ENCODE measurements at regions not wholly inside any gene's neighbourhood (a gene's known extent, or its start where the extent isn't known, plus 50 kb on each side); places are given as distances from the start of the nearest gene placed in this dataset.
A peak's percentile ranks its signal among the peaks of the same experiment; 100 is the strongest.

- DNase-seq (ENCODE audit: low spot score), result no peak
These were observed 65.6 kb upstream of the KDM7A start for GRCh38 chr7:140242057-140243031.

- no peak for DNase-seq (ENCODE audit: low spot score)
These were observed 62.8 kb upstream of the KDM7A start for GRCh38 chr7:140239653-140239935.

- DNase-seq (ENCODE audit: low spot score), result no peak
These were observed 62.2 kb upstream of the KDM7A start for GRCh38 chr7:140238778-140239652.

GRCh38 chr7:140237390-140237789 is 60.6 kb upstream of the KDM7A start:
- no peak for DNase-seq (ENCODE audit: low spot score)

- no peak for DNase-seq (ENCODE audit: low spot score)
These were observed 59.8 kb upstream of the KDM7A start for GRCh38 chr7:140236626-140237025.

- DNase-seq (ENCODE audit: low spot score), result no peak
These were observed 58.3 kb upstream of the KDM7A start for GRCh38 chr7:140235114-140235513.

GRCh38 chr7:140232957-140233917 is 56.5 kb upstream of the KDM7A start:
- no peak for DNase-seq (ENCODE audit: low spot score)

GRCh38 chr7:140231771-140232491 is 55.1 kb upstream of the KDM7A start:
- peak; percentile 54 for DNase-seq (ENCODE audit: low spot score)

GRCh38 chr7:140230861-140231770 is 54.3 kb upstream of the KDM7A start:
- DNase-seq (ENCODE audit: low spot score), result peak; percentile 50

GRCh38 chr7:140230516-140230860 is 53.7 kb upstream of the KDM7A start:
- DNase-seq (ENCODE audit: low spot score), result peak; percentile 66

- peak; percentile 82 for DNase-seq (ENCODE audit: low spot score)
These were observed 53.1 kb upstream of the KDM7A start for GRCh38 chr7:140229591-140230515.

- peak; percentile 47 for DNase-seq (ENCODE audit: low spot score)
These were observed 52.3 kb upstream of the KDM7A start for GRCh38 chr7:140229101-140229525.

Data from CD4-positive, alpha-beta T cell treated with Interleukin-15 for 4 hours (primary cell).